NCI-H1417 treated with DMSO at 0.1 percent for 48 hours (cell line): ENCODE measurements at regions not wholly inside any gene's neighbourhood (a gene's known extent, or its start where the extent isn't known, plus 50 kb on each side); places are given as distances from the start of the nearest gene placed in this dataset.
A peak's percentile ranks its signal among the peaks of the same experiment; 100 is the strongest.
"Not testable (repeated sequence)": the region's sequence is repeated elsewhere in the genome, so short reads cannot be mapped to it uniquely, and the experiment has no call there.

Experiments
- DNase-seq: peaks from one replicate; lab custom pipeline; 2025; lab: John Stamatoyannopoulos, UW

DNA sequence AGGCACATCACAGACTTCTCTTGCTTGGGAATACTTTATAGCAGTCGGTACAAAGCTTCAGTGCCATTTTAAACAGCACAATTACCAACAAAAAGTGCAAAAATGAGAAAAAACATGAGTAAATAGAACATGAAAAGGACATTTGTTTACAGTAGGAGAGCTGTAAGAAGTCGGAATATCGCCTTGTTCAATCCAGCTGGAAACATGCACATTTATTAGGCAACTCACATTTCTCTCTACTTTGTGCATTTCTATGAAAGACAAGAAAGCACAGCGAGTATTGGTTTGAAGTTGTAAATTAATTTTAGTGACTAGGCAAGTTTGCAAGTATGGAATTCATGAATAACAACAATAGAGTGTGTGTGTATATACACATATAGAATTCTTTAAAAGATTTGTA, 484.7 kb downstream of the DACH1 start:
- no peak for DNase-seq

DNA sequence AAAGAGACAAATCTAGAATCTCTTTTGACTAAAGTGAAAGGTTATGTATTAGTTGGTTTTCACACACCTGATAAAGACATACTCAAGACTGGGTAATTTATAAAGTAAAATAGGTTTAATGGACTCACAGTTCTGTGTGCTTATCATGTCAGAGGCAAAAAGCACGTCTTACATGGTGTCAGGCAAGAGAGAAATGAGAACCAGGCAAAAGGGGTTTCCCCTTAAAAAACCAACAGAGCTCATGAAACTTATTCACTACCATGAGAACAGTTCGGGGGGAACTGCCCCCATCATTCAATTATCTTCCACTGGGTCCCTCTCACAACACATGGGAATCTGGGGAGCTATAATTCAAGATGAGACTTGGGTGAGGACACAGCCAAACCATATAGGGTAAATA, 486.8 kb downstream of the DACH1 start:
- no peak for DNase-seq

DNA sequence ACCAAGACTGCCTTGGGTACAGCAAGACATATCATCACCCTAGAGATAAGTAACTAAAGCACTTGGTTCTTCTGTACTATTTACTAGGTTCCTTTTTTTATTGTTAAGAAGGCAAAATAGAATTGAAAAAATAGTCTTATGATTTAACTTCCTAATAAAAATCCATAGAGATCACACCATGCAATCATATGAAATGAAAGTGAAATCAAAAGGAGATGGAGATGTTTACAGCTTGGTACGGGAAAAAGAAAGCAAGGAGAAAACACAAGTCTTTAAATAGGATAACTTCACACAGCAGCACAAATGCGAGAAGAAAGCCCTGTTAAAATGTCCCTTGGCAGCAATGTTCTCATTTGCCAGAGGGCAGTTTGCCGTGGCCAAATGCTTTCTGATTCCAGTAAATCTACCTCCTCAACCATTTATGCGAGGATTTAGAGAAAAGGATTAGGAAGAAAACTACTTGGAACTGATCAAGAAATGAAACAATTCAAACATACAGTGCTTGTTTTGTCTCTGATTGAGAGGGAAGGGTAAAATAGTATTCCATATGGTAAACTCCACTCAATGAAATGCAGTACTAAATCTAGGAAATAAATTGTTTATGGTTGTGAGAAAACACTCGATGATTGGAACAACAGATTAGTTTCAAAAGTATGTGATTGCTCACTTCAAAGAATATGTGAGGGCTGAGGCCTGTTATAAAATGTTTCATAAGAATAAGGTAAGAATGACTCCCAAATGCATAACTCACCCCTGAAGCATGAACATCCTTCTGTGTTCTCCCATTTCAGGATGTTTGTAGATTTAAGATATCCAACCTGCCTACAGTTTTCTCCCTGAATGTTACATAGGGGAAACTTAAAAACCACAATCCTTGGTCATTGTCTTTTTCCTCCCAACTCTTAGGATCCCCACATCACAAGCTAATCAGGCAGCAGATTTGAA, 487.8 kb downstream of the DACH1 start:
- DNase-seq = no peak

DNA sequence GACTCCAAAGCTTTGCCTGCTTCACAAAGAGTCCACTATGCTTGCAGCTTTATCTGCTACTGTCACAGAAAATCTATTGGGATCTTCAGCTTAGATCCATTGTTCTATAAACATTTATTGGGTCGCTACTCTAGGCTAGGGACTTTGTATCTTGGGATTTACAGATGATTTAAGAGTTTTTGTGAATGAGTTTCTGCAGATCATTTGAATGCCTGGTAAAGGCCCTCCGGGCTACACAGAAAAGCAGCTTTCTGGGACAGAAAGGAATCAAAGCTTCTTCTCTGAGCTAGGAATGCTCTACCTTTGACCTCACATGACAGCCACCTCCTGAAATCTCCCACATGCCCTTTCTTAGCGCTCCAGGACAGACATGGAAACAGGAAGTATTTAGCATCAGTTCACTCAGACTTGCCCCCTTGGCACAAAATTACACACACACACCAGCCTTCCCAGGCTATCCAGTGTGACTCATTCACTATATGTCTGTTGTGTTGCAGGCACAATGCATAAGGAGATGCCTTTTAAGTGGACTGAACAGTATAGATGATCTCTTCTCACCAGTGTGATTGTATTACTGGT, 492.4 kb downstream of the DACH1 start:
- no peak for DNase-seq

DNA sequence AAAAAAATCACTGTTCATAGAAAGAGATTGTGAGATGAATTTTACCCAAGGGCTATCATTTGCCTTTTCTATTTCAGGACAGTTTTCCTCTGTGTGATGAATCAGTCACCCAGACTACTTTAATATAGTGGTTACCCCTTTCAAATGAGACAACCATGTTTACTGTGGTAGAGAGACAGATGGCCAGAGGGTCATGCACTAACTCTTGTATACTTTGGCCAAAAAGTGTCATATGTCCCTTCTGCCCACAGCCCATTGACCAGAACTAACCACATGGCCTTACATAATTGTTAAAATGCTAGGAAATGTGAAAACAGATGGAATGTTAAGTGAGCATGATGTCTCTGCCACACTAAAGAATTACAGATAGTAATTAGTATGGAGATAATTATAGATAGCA, 498.7 kb downstream of the DACH1 start:
- no peak for DNase-seq

DNA sequence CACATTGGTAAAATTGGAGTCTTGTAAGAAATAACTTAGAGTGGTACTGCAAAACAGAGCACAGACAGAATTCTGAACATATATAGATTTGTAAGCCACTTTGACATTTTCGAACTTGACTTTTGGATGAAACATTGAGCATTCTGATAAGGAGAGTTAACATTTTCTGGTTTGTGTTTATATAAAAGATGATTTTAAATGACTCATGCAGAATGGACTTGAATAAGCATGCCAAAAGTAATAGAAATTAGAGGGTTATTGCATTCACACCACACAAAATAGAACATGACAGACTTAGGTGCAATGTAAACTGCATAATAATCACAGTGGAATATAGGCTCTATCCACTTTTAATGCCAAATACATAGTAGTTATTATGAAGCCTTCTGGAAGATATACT, 507.0 kb downstream of the DACH1 start:
- no peak for DNase-seq

DNA sequence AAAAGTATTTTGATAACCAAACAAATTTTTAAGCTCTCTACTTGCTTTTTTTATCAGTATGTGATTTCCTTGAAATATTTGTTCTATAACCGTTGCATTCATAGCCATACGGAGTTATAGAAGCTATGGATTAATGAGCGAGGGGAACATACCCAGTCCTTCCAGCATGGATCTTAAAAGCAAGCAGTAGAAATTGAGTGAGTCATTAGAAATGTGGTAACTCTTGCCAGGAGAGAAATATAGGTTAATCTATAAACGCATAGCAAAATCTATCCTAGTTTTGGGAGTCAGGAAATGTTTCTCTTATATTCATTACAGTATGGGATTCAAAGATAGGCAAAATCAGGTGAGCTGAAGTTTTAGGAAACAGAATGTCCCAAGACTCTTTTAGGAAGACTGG, 507.4 kb downstream of the DACH1 start:
- no peak for DNase-seq

DNA sequence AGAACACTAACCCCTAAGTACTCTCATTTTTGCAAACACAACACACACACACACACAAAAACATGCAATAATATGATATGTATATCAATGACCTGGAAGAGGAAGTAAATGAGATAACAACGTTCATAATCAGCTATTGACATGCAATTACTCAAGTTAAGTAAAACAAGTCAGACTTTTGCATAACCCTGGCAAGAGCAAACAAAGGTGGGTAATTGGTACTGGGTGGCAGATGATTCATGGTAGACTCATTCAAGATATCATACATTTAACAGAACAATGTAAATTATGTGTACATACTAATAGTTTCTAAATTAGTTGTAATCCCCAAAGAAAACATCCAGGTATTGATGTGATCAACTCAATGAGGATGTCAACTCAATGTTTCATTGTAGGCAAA, 508.8 kb downstream of the DACH1 start:
- DNase-seq = no peak

DNA sequence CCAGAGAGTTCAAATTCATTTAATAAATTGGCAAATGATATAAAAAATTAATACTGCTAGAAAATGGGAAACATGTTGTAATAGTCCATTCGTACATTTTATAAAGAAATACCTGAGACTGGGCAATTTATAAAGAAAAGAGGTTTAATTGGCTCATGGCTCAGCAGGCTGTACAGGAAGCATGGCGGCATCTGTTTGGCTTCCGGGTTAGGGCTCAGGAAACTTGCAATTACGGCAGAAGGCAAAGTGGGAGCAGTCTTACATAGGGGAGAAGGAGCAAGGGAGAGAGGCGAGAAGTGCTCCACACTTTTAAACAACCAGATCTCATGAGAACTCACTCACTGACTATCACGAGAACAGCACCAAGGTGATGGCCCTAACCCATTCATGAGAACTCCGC, 512.0 kb downstream of the DACH1 start:
- no peak for DNase-seq

DNA sequence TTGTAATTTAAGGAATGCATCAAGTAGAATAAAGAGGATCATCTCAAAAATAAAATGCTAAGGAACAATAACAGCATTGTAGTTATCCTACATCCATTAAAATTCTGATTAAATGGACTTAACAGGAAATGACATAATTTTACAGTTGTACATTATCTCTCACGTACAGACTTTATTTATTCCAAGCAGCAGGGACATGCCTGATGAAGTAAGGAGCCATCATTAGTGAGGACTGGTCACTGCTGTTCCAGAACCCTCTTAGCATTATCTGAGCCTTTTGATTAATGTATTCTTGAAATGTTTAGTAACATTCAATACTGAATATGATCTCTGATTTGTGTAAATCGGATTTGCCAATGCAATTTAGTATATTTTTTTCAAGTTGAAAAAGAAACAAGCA, 516.1 kb downstream of the DACH1 start:
- DNase-seq = no peak

DNA sequence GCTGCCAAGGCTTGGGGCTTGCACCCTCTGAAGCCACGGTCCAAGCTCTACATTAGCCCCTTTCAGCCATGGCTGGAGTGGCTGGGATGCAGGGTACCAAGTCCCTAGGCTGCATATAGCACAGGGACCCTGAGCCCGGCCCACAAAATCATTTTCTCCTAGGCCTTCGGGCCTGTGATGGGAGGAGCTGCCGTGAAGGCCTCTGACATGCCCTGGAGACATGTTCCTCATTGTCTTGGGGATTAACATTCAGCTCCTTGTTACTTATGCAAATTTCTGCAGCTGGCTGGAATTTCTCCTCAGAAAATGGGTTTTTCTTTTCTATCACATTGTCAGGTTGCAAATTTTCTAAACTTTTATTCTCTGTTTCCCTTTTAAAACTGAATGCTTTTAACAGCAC, 521.1 kb downstream of the DACH1 start:
- not testable (repeated sequence) for DNase-seq

DNA sequence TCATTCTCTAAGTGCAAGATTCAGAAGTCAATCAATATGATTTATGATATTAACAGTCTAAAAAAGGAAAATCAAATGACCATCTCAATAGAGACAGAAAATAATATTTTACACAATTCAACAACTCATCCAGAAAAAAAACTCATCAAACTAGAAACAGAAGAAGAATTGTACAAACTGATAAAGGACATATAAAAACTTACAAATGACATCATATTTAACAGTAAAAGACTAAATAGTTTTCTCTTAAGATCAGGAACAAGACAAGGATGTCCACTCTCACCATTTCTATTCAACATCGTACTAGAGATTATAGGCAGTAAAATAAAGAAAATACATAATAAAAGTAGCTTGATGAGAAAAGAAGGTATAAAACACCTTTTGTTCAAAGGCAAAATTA, 527.3 kb downstream of the DACH1 start:
- DNase-seq = no peak

DNA sequence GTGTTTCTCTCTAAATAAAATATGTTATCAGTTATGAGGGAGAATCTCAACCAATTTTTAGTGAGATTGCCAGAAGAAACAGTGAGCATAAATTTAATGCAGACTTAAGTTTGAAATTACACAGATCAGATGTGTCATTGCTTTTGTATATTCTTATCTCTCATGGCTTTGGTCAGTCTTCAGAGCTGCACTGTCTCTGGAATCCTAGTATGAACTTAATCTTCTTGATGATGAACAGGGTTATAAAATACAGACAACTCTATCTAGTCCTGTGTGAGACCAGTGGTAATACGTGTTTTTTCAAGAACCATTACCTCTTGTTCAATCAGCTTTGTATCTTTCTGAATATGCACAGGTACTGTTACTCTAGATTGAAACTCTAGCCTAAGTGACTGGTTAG, 528.0 kb downstream of the DACH1 start:
- no peak for DNase-seq

DNA sequence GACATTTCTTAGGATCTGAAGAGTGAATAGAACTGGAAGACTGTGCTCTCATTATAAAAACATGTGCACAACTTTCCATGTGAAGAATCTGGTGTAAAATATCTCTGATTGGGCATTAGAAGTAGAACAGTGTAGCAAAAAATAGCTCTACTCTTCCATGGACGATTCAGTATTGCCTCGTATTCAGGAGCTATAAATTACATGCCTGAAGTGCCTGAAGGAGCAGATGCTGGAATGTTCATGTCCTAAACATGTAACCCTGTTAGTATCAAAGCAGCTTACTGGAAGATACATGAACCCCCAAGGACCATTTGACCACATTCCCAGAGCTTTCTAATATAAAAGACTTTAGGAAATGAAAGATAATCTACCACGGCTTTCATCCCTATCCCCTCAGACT, 528.9 kb downstream of the DACH1 start:
- no peak for DNase-seq

DNA sequence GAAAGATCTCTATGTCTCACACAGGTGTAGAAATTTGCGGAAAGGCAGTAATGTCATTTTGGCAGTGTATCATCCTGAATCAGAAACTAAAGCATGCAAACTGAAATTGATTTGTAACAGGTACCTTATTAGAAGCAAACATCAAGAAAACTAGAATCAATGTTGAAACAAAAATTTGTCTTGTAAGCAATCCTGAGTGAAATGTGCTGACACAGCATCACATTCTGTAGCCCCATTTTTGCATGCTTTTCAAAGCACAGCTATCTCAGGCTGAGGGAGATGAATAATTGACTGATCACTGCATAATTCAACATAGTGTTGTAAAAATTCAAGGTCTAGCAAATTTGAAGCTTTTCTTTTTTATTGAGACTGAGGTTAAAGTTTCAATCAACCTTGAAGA, 539.7 kb downstream of the DACH1 start:
- DNase-seq = no peak

DNA sequence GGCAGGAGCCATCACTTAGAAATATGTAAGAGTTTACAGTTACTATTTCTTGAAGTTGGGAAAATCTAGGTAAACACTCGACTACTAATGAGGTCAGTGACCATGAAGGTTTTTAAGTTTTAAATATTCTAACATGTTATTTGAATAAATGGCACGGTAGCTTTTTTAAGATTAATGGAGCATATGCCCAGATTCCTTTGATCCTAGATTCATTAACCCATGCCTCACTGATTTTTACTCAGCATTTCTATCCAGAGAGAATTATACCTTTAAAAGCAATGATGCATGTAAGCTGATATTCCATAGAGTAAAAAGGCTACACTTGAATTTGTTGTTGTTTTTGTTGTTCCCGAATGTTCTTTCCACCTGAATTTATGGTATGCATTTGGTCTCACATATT, 541.4 kb downstream of the DACH1 start:
- no peak for DNase-seq

DNA sequence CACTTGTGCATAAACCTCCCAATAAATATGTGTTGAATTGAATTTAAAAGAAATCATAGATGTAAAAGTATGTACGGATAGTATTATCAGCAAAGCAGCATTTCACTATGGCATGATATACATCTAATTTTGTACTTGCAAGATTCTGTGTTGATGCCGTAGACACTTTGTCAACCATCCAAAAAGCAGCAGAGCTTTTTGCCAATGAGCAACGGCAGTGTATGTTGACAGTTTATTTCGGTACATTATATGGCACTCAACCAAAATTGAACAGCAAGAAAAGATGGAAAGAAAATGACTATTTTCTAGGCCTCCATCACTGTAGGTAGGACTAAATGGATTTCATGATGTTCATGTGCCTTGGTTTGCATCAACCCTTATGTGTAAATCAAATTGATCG, 543.7 kb downstream of the DACH1 start:
- DNase-seq = no peak

DNA sequence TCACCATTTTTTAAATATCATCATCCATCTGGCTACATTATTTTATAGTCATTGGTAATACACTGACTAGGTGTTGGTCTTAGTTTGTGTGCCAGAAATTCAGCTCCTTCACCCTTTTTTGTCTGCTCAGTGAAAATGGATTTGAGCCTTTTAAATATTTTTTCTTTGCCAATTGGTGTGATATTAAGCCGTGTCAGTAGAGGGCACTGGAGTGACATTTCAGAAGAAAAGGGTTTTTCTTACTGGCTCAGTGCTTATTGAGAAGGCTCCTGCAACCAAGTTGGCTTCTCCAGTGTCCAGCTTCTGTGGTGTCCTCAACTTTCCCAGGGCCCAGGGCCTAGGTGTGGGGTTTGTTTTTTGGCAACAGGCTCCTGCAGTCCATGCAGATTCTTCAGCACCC, 546.6 kb downstream of the DACH1 start:
- no peak for DNase-seq

DNA sequence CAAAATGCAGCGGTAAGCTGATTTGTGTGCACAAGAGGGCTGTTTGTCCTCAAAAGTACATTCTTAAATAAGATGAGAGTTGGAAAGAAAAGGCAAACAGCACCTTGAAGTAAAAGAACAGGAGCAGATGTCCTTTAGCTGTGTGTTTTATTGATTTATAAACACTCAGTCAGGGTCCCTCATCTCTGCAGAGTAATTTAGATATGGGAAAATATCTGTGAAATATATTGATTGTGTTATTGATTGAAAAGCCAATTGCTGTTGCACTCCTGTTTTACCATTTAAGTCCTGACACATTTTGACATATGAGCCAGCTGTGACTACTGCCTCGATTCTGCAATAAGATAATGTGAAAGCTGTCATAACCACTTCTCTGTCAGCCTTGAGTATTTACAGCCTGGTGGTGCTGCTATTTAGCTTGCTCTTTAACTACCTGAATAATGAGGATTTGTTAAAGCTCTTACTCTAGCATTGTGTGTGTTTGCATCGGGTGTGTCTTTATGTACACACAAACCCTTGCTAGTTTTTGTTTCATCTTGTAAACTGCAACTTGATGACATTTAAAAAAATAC, 550.1 kb downstream of the DACH1 start:
- peak; percentile 65 for DNase-seq

DNA sequence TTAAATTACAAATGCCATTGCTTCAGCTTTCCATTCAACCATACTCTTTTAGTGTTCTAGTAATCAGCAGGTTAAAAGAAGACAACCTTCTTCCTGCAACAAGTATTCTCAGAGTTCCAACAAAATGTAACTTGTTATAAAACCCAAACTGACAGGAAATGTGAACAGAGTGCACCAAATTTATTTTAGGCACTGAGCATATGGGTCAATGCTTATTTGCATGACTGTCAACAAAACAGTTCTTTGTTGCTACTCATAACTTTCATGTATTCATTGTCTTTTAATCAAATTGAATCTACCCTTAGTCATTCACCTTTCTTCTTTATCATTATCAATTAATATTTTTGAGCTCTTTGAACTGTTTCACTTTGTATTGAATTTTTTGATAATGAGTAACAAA, 554.1 kb downstream of the DACH1 start:
- no peak for DNase-seq

DNA sequence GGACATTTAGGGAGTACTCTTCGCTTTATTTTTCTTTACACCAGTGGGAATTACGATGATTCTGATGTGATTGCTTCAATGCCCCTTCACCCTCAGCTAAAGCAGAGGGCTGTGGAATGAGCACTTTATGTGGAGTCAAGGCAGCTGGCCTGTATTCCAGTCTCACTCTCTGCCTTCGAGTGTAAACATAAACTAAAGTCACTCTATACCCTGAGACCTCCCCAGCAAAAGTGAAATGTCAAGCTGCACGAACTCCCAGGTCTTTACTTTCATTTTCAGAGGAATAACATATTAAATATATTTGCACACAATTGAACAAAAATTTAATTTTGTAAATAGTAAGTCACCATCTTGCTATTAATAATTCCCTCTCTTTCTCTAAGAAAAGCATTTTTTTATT, 557.1 kb downstream of the DACH1 start:
- no peak for DNase-seq

DNA sequence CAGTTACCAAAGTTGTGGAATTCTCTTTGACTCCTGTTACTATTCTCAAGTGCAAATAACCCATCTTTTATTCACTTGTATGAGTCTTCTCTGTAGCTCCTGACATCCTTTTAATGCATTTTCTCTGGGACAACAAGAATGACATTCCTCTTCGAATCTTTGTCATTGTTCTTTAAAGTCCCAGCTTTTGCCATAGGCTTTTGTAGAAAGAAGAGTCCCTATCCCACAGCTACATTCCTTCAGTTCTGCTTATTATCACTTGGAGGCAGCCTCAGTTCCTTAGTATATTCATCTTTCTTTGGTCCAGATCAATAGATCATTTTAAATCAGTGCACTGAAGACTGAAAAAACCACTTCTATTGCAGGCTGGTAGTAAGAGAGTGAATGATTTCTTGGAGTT, 560.2 kb downstream of the DACH1 start:
- no peak for DNase-seq

DNA sequence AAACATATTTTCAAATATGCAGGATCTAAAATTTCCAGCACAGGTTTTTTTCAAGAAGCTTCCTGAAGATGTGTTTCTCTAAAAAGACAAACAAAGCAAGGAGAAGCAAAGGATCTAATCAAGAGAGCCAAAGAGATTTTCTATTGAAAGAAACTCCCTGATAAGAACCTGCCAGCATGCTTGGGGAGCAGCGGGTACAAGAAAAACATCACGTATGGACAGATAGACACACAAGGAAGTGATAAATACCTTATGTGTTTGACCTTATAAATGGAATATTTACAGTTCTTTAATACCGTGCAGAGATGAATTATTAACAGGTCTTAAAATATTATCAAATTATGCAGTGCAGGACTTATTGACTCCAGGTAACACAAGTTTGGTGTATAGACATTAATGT, 562.1 kb downstream of the DACH1 start:
- no peak for DNase-seq

DNA sequence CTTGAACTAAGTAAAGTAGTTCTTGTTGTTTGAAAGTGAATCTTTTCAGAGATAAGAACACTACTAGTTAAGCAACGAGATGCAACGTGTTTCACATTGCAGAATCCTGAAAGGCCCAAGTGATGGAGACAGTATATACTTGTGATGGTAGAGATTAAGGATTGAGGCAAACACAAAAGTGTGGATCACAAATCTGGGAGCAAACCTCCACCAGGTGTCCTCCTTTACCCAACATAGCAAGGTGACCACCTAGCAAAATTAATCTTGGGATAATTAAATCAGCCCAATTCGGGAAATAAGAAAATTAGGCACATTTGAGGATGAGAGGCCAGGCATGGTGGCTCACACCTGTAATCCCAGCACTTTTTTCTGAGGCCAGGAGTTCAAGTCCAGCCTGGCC, 563.9 kb downstream of the DACH1 start:
- DNase-seq = no peak
